Jurkat, Clone E6-1 (cell line): ENCODE measurements at regions not wholly inside any gene's neighbourhood (a gene's known extent, or its start where the extent isn't known, plus 50 kb on each side); places are given as distances from the start of the nearest gene placed in this dataset.

Experiments
- DNase-seq: peaks from one replicate; pipeline ENCODE4 v3.0.0-alpha.2; 2011; ENCODE audit warnings: low read depth, low spot score
- H3K4me3 ChIP-seq: 2 replicates; pipeline ENCODE4 v1.5.1; 2011; ENCODE audit warnings: mild to moderate bottlenecking, low read length, control low read depth, moderate library complexity

DNA sequence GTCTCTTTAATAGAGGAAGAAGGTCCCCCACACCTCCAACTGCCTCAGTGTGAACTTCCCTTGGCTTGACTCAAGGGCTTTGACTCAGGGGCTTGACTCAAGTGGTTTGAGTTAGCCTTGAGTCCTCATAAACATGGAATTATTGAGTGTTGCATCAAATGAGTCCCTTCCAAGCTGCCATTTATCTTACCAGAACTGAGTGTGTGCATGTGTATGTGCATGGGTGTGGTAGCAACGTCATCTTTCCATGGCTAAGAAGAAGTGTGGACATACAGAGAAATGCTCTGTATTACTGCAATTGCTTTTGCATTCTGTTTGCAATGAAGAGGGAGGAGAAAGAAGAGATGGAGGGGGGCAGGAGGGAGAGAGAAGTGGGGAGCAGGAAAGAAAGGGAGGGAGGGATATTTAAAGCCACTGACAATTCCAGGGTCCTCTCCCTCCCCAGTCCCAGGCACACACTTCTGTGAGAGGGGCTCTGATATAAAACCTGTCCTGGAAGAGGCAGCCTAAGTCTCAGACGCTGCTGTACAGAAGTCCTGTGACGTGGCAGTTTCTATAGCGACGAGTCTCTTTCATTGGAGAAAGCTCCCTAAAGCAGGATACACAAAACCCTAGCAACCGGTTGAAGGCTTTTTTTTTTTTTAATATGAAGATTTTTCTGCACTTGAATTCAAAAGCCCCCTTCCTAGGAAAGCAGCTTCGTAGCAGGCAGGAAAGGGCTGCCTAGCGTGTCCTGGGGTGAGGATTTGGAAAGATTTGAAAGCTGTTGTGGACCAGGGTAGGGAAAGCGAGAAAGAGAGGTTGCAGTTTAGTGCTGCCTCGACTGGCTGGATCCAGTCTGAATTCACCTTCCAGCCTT is 93.3 kb upstream of the MAP1B start:
- no peak overlapping the region for H3K4me3 ChIP-seq
- peak; percentile 12 for DNase-seq

DNA sequence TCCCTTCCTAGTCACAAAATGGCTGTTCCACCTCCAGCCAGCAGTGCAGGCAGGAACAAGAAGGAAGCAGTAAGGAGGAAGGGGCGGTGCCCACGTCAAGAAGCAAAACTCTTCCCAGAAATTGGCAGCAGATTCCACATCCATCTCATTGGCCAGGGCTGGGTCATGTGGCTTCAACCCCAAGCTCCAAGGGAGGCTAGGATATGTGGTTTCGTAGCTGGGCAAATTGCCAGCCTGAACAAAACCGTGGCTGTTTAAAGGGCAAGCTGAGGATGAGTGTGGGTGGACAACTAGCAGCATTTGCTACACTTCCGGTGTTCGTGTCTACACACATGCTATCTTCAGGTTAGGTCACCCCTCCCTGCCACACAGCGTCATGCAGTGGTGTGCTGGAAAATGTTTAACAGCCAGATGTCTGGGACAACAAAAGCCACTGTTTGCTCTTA is 92.1 kb upstream of the MAP1B start:
- DNase-seq = peak; percentile 15

DNA sequence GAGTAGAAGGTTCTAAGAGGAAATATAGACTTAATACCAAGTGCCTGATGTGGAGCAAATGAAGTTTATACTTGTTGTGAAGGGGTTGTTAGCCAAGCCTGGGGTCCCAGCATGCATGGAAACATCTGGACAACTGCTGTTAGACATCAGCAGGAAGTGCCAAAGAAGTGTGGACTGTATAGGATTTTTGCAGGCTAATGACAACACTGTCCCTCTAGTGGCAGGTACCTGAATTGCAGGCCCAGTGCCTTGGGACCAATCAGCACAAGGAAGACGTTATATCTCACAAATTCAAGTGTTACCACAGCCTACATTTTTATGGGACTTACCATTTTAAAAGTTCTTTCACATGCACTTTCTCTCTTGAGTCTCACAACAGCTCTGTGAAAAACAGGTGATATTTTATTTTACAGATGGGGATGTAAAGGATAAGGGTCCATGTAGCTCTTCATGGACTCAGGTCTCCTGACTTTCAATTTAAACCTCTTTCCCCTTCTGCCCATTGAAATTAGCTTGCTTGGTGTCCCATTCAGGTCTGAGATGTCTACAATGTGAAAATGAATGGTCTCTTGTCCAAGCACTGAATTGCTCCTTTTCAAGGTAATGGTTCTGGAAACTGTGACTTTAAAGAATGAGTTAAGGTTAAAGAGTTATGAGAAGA is 89.0 kb upstream of the MAP1B start:
- no peak overlapping the region for H3K4me3 ChIP-seq
- peak; percentile 42 for DNase-seq

More for the DNA sequence above, 92.1 kb upstream of the MAP1B start:
- no peak overlapping the region for H3K4me3 ChIP-seq

DNA sequence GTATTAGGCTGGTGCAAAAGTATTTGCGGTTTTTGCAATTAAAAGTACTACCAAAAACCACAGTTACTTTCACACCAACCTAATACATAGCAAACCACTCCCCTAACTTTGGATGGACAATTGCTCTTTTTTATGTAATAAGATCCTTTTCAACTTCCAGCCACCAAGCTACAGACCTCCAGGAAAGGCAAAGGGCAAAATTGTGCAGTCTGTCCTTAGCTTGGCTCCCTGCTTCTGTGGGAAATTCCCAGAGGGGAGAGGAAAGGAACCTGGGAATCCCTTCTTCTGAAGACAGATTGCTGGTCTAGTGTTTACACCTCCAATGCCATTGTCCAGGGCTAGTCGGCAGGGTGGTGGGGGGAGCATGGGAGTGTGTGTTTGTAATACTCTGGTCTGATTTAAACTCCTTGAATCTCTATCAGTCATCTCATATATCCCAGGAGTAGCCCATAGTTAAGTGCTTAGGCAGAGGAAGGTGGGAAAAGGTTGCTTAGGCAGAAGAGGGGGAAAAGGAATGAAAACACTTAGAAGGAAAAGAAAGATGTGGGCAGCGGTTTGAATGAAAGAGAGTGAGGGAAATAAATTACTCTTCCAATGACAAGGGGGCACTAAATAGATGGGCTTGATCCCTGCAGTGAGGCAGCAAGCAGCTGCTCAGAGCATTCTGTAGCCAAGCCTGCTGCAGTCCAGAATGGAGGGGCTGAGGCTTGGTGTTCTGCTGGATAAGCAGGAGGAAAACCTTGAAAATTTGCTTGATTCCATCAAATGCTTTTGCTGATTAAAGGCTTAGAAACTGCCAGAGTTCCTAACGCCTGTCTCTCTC is 86.9 kb upstream of the MAP1B start:
- H3K4me3 ChIP-seq = no peak overlapping the region
- DNase-seq = no peak

DNA sequence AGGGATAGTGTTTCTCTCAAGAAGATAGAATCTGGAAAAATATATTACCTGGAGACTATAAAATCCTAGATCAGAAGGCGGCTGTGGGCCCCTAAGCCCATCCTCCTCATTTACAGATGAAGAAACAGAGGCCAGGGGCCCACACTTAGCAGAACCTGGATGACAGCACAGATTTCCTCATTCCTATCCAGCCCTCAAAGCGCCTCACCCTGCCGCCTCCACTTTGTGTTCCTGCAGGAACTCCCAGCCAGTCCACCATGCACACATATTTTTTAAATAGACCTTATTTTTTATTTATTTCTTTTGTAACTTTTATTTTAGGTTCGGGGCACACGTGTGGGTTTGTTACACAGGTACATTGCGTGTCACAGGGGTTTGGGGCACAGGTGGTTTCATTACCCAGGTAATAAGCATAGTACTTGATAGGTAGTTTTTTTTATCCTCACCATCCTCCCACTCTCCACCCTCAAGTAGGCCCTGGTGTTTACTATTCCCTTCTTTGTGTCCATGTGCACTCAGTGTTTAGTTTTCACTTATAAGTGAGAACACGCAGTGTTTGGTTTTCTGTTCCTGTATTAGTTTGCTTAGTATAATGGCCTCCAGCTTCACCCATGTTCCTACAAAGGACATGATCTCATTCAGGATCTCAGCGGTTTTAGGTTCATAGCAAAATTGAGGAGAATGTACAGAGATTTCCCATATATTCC is 85.5 kb upstream of the MAP1B start:
- H3K4me3 ChIP-seq = no peak overlapping the region
- DNase-seq = no peak

DNA sequence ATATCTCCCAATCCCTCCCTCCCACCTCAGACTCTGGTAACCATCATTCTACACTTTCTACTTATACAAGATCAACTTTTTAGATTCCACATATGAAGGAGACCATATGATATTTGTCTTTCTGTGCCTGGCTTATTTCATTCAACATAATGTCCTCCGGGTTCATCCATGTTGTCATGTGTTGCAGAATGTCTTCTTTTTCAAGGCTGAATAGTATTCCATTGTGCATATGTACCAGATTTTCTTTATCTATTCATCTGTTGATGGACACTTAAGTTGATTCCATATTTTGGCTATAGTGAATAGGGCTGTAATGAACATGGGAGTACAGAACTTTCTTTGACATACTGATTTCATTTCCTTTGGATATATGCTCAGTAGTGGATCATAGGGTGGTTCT is 78.9 kb upstream of the MAP1B start:
- H3K4me3 ChIP-seq = no peak overlapping the region
- no peak for DNase-seq

DNA sequence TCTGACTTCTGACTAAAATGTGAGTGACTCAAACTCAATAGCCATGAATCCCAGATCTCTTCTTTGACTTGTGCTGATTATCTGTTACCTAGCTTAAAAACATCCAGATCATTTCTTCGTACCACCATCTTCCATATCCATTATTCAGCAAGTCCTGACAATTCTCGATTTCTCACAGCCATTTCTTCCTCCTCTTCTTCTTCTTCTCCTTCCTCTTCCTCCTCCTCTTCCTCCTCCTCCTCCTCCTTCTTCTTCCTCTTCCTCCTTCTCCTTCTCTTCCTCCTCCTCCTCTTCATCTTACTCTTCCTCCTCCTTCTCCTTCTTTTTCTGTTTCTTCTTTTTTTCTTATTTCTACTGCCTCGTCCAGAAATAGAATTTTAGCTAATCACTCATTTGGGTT is 77.0 kb upstream of the MAP1B start:
- no peak overlapping the region for H3K4me3 ChIP-seq
- no peak for DNase-seq

DNA sequence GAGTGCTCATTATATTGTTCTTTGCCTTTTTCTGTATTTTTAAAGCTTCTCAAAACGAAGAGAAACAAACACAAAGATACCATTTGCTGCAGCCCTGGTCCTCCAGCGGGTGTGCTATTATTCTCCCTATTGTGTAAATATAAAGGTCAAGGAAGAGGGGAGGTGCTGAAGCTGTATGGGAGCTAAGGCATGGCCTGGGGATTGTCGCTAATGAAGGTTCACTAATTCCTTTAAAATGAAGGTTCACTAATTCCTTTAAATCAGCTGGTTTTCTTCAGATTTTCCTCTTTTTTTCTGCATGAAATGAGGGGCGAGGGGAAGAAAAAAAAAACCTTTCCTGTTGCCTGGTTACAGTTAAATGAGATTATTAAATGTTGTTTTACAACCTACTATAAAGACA is 74.5 kb upstream of the MAP1B start:
- no peak for DNase-seq
- no peak overlapping the region for H3K4me3 ChIP-seq

DNA sequence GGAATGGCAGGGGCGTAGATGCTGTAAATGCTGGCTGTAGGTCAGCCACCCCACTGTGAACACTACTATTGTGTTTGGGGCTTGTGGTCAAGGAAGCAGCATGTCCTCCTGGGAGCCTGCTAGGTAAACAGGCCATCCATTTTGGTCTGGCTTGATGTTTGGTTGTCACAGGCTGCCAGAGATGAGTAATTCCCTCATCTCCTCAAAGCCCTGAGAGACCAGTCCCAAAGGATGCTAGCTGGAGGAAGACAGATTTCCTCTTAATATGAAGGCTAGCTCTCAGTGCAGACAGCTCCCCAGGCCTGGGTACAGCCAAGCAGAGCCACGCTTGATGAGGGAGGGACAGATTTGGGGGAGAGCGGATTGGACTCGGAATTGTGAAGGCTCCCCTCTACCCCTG is 72.5 kb upstream of the MAP1B start:
- no peak overlapping the region for H3K4me3 ChIP-seq
- DNase-seq = no peak

DNA sequence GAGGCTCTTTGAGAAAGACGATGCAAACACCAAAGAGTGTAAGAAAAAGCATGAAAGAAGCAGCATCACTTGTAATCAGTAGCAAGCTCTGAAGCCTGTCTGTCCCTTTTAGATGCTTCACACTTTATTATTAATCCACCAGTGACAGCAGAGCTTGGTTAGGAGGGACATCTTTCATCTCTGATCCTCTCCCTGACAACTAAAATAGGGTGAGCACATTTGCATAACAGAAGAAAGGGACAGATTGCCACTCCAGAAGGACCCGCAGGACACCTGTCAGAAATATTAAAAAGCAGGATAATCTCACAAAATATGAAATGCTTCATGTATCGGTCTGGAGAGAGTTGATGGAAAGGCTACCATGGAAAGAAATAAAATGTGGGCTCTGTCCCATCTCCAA is 71.4 kb upstream of the MAP1B start:
- DNase-seq = no peak
- no peak overlapping the region for H3K4me3 ChIP-seq

DNA sequence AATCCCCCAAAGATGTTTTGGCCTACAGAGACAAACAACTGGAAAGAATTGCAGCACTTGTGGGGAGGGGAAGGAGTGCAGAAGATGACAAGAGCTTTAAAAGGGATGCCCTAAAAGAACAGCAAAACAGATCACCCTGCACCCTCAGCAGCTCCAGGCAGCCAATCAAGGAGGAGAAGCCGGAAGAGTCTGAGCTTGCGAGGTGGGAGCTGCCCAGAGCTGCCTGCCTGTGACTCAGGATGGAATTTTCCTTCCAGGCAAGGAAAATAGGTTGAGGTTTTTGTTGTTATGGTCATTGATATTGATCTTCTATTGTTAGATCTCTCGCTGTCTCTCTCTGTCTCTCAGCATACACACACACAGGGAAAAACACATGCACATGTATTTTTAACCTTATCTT is 70.3 kb upstream of the MAP1B start:
- H3K4me3 ChIP-seq = no peak overlapping the region
- DNase-seq = no peak

DNA sequence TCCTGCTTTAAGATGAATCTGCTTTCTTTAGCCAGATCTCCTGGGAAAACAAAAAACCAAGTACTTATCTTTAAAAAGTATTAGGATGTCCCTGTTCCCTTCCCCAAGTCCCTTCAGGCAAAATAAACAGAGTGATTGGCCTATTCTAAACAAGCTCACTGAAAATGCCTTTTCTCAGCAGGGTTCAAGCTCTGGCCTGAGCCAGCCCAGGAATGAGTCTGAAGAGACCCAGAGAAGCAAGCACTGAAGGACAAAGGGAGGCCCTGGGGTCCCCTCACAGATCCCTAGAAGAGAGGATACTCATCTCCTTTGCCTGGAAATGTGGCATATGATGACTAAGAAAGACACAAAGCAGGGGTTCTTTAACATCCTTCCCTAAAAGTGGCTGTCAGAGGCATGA is 66.8 kb upstream of the MAP1B start:
- no peak for DNase-seq
- H3K4me3 ChIP-seq = no peak overlapping the region

DNA sequence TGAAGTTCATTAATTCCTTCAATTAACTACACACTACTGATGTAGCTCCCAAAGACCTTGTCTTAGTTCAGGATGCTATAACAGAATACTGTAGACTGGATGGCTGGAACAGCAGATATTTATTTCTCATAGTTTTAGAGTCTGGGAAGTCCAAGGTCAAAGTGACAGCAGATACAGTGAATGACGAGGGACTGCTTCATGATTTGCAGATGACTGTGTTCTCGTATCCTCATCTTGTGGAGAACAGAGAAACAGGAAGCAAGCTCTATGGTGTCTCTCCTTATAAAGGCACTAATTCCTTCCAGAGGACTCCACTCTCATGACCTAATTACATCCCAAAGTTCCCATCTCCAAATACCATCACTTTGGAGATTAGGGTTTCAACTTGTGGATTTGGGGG is 65.6 kb upstream of the MAP1B start:
- H3K4me3 ChIP-seq = no peak overlapping the region
- DNase-seq = no peak

DNA sequence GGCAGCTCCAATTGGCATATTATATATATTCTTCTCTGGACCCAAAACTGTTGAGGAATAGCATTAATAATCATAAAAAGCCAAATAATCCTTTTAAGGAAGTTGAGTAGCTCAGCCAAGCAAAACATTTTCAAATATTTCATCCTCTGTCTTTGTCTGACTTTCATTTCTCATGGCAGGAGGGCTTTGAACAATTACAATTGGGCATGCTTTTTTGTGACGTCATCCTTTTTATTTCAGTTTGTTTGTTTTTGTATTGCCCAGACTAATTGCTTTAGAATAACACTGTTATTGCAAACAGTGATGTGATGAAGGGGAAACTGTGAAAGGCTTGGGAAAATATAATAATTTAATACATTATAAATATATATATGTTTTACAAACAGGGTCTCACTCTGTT is 65.2 kb upstream of the MAP1B start:
- no peak for DNase-seq
- no peak overlapping the region for H3K4me3 ChIP-seq

DNA sequence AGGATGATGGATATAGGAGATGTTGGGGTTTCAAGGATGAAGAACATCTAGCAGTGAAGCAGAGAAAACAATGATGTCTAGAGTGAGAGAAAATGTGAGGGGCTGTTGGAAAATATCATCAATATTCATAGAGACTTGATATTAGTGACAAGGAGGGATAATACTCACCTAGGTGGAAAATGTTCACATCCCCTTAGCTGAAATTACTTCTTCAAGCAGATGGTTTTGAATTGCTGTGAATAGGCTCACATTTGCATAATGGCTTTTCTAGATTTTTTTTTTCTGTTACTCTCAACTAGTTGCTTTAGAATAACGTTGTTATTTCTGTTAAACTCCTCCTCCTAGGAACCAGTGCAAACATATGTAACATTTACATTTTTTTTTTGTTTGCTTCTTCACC is 61.6 kb upstream of the MAP1B start:
- no peak overlapping the region for H3K4me3 ChIP-seq
- DNase-seq = no peak

DNA sequence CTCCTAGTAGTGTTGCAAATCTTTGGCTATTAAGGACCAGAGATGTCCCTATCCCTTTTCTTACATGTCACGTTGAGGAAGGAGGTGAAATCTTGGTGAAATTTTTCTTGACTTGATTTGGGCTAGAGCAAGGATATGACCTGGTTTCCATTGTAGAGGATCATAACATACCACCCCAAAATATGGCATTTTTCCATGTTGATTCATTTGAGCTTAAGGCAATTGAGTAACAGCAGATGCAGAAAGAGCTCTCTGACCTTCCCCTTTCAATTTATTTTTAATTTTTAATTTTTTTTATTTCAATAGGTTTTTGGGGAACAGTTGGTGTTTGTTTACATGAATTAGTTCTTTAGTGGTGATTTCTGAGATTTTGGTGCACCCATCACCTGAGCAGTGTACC is 61.2 kb upstream of the MAP1B start:
- DNase-seq = no peak

DNA sequence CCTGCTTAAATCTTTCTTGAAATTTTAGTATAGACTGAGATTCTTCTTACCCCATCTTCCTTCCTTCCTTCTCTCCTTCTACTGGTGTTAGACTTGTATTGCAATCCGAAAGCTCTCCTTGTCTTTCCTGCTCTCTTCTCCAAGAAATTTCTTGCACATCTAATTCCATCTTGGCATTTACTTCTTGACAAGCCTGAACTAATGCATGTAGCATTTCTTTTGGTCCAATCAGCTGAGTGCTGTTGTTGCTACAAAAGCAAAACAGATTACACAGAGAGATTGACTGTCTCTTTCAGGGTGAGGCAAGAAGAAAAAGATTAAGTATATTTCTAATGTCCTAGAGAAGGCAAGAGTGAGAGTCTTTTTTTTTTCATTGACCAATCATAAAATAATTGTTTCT is 51.6 kb upstream of the MAP1B start:
- H3K4me3 ChIP-seq = no peak overlapping the region
- no peak for DNase-seq

More for the DNA sequence above, 61.2 kb upstream of the MAP1B start:
- H3K4me3 ChIP-seq = no peak overlapping the region
